K562 (cell line): ENCODE measurements at regions not wholly inside any gene's neighbourhood (a gene's known extent, or its start where the extent isn't known, plus 50 kb on each side); places are given as distances from the start of the nearest gene placed in this dataset.

Experiments
- ATAC-seq: fragments of 200-7000 bp; cut with Tn5 transposase; 3 replicates; pipeline ENCODE4 v1.9.1; 2020; ENCODE audit warnings: moderate library complexity
- BruUV-seq: library from RNA; stranded (reverse); fragments of 400-500 nt; replicated peaks from 2 replicates; lab custom pipeline; 2021; lab: Mats Ljungman, UMichigan
- CTCF ChIA-PET: fragments of 300-600 bp; formaldehyde crosslinking; extraction: SDS; loops from one replicate; lab custom pipeline; 2021; ENCODE audit warnings: low intra/inter-chr PET ratio; lab: Yijun Ruan, JAX
- POLR2A ChIA-PET: fragments of 300-600, 350-650 bp; sonication (Branson Sonifier 250); formaldehyde crosslinking; extraction: SDS; loops from one replicate; lab custom pipeline; 2021; ENCODE audit warnings: antibody characterized with exemption, inconsistent platforms; lab: Yijun Ruan, JAX
- DNase-seq, 4 experiments: peaks; one replicate each; pipeline versions ENCODE4 v3.0.0 to v3.0.0-alpha.2; 2011 to 2018; ENCODE audit warnings: low spot score in 3 of 4, mixed read lengths in 3 of 4; ENCODE audit errors: extremely low read depth in 1 of 4
- FAIRE-seq: peaks from 2 replicates; lab custom pipeline; 2011; peaks lifted over from hg19 to GRCh38; lab: Jason Lieb, UNC
- H2AFZ ChIP-seq: 2 replicates; pipeline ENCODE4 v1.6.0; 2011; ENCODE audit warnings: low read depth, low read length, control low read depth, inconsistent platforms
- H3K27ac ChIP-seq: fragments of 200-600 bp; 3 replicates; pipeline ENCODE4 v1.8.0; 2011; ENCODE audit warnings: low read depth, mild to moderate bottlenecking, control low read depth, inconsistent platforms, low read length, moderate library complexity, mixed read lengths; ENCODE audit errors: extremely low read depth
- H3K27me3 ChIP-seq, 2 experiments: fragments of 300-600 bp in 1 of 2; 2 replicates in 1 of 2; 3 replicates in 1 of 2; pipeline versions ENCODE4 v1.6.0 to v1.8.0; 2011; ENCODE audit warnings: inconsistent platforms in 2 of 2, low read length in 2 of 2, mild to moderate bottlenecking in 1 of 2, mixed read lengths in 1 of 2, moderate library complexity in 1 of 2; ENCODE audit not compliant: control insufficient read depth in 2 of 2, insufficient read depth in 2 of 2
- H3K36me3 ChIP-seq: fragments of 300-600 bp; 3 replicates; pipeline ENCODE4 v1.8.0; 2011; ENCODE audit warnings: mild to moderate bottlenecking, low read length, inconsistent platforms; ENCODE audit not compliant: control insufficient read depth, insufficient read depth
- H3K4me1 ChIP-seq, 2 experiments: fragments of 200-600 bp in 1 of 2; replicated peaks in 1 of 2; 2 replicates in 1 of 2; 3 replicates in 1 of 2; pipeline versions ENCODE4 v1.5.1 to v1.8.0; 2011; ENCODE audit warnings: inconsistent platforms in 2 of 2, low read length in 2 of 2, mild to moderate bottlenecking in 1 of 2, mixed read lengths in 1 of 2, moderate library complexity in 1 of 2; ENCODE audit not compliant: control insufficient read depth in 2 of 2, insufficient read depth in 2 of 2
- H3K4me2 ChIP-seq: 2 replicates; pipeline ENCODE4 v1.6.1; 2011; ENCODE audit warnings: low read length, control low read depth, inconsistent platforms, mixed read lengths; ENCODE audit not compliant: insufficient read depth
- H3K4me3 ChIP-seq: fragments of 200-600 bp; sonication (generic), shearing (Covaris generic); 2 replicates; pipeline ENCODE4 v1.5.1; 2016; ENCODE audit warnings: control low read depth, inconsistent platforms
- H3K79me2 ChIP-seq: fragments of 200-600 bp; 3 replicates; pipeline ENCODE4 v1.8.0; 2011; ENCODE audit warnings: low read length, inconsistent platforms; ENCODE audit not compliant: control insufficient read depth, insufficient read depth
- H3K9ac ChIP-seq, 2 experiments: 2 replicates each; pipeline versions ENCODE4 v1.6.0 to v1.6.1; 2011; ENCODE audit warnings: low read depth in 2 of 2, low read length in 2 of 2, control low read depth in 1 of 2, inconsistent platforms in 1 of 2, mild to moderate bottlenecking in 1 of 2, mixed read lengths in 1 of 2; ENCODE audit not compliant: insufficient read depth in 1 of 2
- H3K9me1 ChIP-seq: one replicate; pipeline ENCODE4 v1.6.0; 2011; ENCODE audit warnings: inconsistent platforms, mild to moderate bottlenecking, low read length, moderate library complexity; ENCODE audit not compliant: control insufficient read depth, insufficient read depth
- H3K9me3 ChIP-seq: replicated peaks from 2 replicates; pipeline ENCODE4 v1.5.1; 2011; ENCODE audit warnings: low read depth, low read length, inconsistent platforms; ENCODE audit not compliant: control insufficient read depth, insufficient read depth
- H4K20me1 ChIP-seq: replicated peaks from 2 replicates; pipeline ENCODE4 v1.6.1; 2011; ENCODE audit warnings: low read length, inconsistent platforms, mixed read lengths; ENCODE audit not compliant: control insufficient read depth, insufficient read depth
- EP300 ChIP-seq: IDR thresholded peaks from 2 replicates; pipeline ENCODE4 v1.6.1; 2012; ENCODE audit warnings: low read length, improper control_type of control experiment
- HNRNPH1 ChIP-seq: fragments of 200-400 bp; formaldehyde crosslinking; optimal IDR thresholded peaks from 2 replicates; pipeline ENCODE3; 2017; ENCODE audit warnings: low read depth, mild to moderate bottlenecking, low read length, moderate library complexity
- NFIC ChIP-seq: fragments of 450-650 bp; IDR thresholded peaks from 2 replicates; pipeline ENCODE4 v1.6.1; 2017; ENCODE audit warnings: mild to moderate bottlenecking, inconsistent platforms
- POLR3A ChIP-seq: IDR thresholded peaks from 2 replicates; pipeline ENCODE4 v1.6.1; 2011; ENCODE audit warnings: borderline replicate concordance, mild to moderate bottlenecking, moderate library complexity; ENCODE audit not compliant: insufficient read length, insufficient read depth; ENCODE audit errors: extremely low read depth
- SMARCC2 ChIP-seq: fragments of 450-650 bp; IDR thresholded peaks from 2 replicates; pipeline ENCODE4 v1.6.1; 2017; ENCODE audit warnings: antibody characterized with exemption, moderate library complexity, mild to moderate bottlenecking, low read depth
- ZNF668 ChIP-seq: fragments of 250-450 bp; sonication (Bioruptor Pico); IDR thresholded peaks from 2 replicates; pipeline ENCODE4 v1.8.0; 2022; ENCODE audit warnings: mild to moderate bottlenecking, inconsistent platforms
- ZSCAN29 ChIP-seq: fragments of 450-650 bp; IDR thresholded peaks from 2 replicates; pipeline ENCODE4 v1.6.1; 2017
- WGBS: fragments of 100-300 bp; shearing (Covaris generic); methylation state at CpG from one replicate; pipeline ENCODE4 v1.1.6; 2016; ENCODE audit warnings: low coverage, mixed read lengths; ENCODE audit not compliant: insufficient coverage; ENCODE audit errors: missing lambda C conversion rate; 5-methylcytosine and 5-hydroxymethylcytosine counted together
- in situ Hi-C: fragments of 300-500 bp; cut with MboI; formaldehyde crosslinking; loops from 4 replicates; pipeline ENCODE4 v1.15.0; 2018; ENCODE audit warnings: inconsistent platforms, mixed read lengths
- intact Hi-C: fragments of 100-400 bp; cut with micrococcal nuclease; formaldehyde crosslinking; loops from 2 replicates; pipeline ENCODE4 v1.14.2; 2022
- TF ChIP-seq, protein P1 (sequence below): sonication (generic); formaldehyde crosslinking; IDR thresholded peaks from 2 replicates; pipeline ENCODE4 v1.8.1; 2023; ENCODE audit warnings: mild to moderate bottlenecking, missing genetic modification reagents
- TF ChIP-seq, protein P2 (sequence below): sonication (generic); formaldehyde crosslinking; IDR thresholded peaks from 2 replicates; pipeline ENCODE4 v1.8.1; 2023; ENCODE audit warnings: mild to moderate bottlenecking, missing genetic modification reagents

DNA sequence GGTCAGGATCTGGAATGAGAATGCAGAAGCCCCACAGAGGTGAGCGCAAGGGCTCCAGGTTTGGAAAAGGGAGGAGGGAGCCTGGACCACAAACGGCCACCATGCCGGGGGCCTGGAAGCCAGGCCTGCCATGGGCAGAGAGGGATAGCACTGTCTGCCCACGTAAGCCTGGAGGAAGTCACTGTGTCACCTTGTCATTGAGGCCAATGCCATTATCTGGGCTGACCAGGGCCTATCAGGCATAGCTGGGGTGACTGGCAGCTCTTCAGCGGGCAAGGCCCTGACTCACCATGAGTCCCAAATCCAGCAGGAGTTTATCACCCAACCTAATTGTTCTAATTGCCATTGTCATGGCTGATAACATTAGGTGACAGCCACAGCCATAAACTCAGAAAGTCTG, 84.6 kb downstream of the MATN1 start:
- 1% methylated on average over 5 of the region's 5 CpGs for WGBS
- CTCF ChIA-PET, result no interaction called here
- Histone ChIP-seq H3K9me3 (no peaks in the 10 kb centered on the region), H2AFZ (no peak overlapping the region), H4K20me1 (peaks cover 5% of the 10 kb centered on the region; the same call in 1 of the 2 replicates), H3K79me2 (no peaks in the 10 kb centered on the region), H3K27me3 (peaks cover 25 to 72% of the 10 kb centered on the region in 2 experiments; a peak in 4 of 5 replicates), H3K4me2 (no peak overlapping the region), H3K9me1 (no peaks in the 10 kb centered on the region), H3K9ac (no peak overlapping the region; a peak in 1 of 4 replicates), H3K36me3 (no peaks in the 10 kb centered on the region), H3K27ac (no peak overlapping the region), H3K4me1 (no peaks in the 10 kb centered on the region), H3K4me3 (no peak overlapping the region)
- DNase-seq, result no peak
- in situ Hi-C loops, result no loop called here
- no TSS peak for BruUV-seq
- POLR2A ChIA-PET, result interaction anchor here (0.6 to 0.7 kb wide), 2 partner anchors 25 to 41 kb away, joined by 3 to 4 read pairs; no protein-coding TSS in a partner anchor
- FAIRE-seq, result no peak
- TF ChIP-seq EP300 (no peak), ZNF668 (CRISPR knock-in tag) (no peak), HNRNPH1 (no peak), ZSCAN29 (no peak), POLR3A (no peak), NFIC (no peak), SMARCC2 (no peak)
- TF ChIP-seq, protein P1, sequence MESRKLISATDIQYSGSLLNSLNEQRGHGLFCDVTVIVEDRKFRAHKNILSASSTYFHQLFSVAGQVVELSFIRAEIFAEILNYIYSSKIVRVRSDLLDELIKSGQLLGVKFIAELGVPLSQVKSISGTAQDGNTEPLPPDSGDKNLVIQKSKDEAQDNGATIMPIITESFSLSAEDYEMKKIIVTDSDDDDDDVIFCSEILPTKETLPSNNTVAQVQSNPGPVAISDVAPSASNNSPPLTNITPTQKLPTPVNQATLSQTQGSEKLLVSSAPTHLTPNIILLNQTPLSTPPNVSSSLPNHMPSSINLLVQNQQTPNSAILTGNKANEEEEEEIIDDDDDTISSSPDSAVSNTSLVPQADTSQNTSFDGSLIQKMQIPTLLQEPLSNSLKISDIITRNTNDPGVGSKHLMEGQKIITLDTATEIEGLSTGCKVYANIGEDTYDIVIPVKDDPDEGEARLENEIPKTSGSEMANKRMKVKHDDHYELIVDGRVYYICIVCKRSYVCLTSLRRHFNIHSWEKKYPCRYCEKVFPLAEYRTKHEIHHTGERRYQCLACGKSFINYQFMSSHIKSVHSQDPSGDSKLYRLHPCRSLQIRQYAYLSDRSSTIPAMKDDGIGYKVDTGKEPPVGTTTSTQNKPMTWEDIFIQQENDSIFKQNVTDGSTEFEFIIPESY (CRISPR knock-in tag), result no peak
- TF ChIP-seq, protein P2, sequence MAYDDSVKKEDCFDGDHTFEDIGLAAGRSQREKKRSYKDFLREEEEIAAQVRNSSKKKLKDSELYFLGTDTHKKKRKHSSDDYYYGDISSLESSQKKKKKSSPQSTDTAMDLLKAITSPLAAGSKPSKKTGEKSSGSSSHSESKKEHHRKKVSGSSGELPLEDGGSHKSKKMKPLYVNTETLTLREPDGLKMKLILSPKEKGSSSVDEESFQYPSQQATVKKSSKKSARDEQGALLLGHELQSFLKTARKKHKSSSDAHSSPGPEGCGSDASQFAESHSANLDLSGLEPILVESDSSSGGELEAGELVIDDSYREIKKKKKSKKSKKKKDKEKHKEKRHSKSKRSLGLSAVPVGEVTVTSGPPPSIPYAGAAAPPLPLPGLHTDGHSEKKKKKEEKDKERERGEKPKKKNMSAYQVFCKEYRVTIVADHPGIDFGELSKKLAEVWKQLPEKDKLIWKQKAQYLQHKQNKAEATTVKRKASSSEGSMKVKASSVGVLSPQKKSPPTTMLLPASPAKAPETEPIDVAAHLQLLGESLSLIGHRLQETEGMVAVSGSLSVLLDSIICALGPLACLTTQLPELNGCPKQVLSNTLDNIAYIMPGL (CRISPR knock-in tag), result no peak
- no peak for ATAC-seq
- intact Hi-C loops, result no loop called here
